ENCODE measurements at regions not wholly inside any gene's neighbourhood (a gene's known extent, or its start where the extent isn't known, plus 50 kb on each side); places are given as distances from the start of the nearest gene placed in this dataset.

DNA sequence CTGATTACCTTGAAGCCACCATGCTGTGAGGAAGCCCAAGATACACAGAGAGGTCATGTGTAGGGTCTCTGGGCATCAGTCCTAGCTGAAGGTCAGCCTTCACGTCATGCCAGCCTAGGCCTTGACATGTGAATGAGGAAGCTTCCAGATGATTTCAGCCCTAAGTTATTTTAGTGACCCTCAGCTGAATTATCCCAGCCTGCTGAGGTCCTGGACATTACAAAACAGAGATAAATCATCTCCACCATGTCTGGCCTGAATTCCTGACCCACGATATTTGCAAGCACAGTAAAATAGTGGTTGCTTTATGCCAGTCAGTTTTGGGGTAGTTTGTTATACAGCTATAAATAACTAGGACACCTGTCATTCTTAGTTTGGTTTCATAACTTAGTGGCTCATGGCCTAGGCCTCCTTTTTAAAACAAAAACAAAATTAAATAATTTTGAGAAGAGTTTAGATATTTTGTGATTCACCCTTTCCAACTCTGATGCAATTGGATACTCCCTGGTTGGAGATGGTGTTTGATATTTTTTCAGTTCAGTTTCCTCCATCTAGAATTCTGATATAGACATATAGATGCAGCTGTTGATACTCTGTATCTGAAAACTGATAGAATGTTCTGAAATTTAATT lies 571.3 kb upstream of the CLINT1 start:
- no peak for DNase-seq (ENCODE audit: low read depth)
- H3K4me3 ChIP-seq (ENCODE audit: low read depth, low read length): no peak overlapping the region
- TF ChIP-seq, protein P1, sequence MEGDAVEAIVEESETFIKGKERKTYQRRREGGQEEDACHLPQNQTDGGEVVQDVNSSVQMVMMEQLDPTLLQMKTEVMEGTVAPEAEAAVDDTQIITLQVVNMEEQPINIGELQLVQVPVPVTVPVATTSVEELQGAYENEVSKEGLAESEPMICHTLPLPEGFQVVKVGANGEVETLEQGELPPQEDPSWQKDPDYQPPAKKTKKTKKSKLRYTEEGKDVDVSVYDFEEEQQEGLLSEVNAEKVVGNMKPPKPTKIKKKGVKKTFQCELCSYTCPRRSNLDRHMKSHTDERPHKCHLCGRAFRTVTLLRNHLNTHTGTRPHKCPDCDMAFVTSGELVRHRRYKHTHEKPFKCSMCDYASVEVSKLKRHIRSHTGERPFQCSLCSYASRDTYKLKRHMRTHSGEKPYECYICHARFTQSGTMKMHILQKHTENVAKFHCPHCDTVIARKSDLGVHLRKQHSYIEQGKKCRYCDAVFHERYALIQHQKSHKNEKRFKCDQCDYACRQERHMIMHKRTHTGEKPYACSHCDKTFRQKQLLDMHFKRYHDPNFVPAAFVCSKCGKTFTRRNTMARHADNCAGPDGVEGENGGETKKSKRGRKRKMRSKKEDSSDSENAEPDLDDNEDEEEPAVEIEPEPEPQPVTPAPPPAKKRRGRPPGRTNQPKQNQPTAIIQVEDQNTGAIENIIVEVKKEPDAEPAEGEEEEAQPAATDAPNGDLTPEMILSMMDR (IDR thresholded peaks at IDR 0.05; ENCODE audit: low read depth, low read length, missing control alignments): no peak

DNA sequence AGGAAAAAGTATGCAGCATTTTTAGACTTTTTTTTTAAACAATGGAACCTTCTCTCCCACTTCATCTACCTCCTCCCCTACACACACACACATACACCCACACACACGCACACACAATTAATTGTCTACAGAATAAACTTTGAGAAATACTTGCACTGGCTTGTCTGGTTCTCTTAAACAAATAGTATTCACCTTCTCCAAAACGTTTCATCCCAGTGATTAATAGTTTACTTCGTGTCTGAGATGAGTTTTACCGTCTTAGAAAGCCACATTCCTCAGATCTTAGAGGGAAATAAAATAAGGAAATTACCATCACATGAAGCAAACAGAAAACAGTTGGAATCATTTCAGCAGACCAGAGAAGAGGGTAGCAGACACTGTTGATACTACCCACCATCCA lies 570.6 kb upstream of the CLINT1 start:
- TF ChIP-seq, protein P1 (IDR thresholded peaks at IDR 0.05; ENCODE audit: low read depth, low read length, missing control alignments): no peak
- H3K4me3 ChIP-seq (ENCODE audit: low read depth, low read length): no peak overlapping the region
- no peak for DNase-seq (ENCODE audit: low read depth)

DNA sequence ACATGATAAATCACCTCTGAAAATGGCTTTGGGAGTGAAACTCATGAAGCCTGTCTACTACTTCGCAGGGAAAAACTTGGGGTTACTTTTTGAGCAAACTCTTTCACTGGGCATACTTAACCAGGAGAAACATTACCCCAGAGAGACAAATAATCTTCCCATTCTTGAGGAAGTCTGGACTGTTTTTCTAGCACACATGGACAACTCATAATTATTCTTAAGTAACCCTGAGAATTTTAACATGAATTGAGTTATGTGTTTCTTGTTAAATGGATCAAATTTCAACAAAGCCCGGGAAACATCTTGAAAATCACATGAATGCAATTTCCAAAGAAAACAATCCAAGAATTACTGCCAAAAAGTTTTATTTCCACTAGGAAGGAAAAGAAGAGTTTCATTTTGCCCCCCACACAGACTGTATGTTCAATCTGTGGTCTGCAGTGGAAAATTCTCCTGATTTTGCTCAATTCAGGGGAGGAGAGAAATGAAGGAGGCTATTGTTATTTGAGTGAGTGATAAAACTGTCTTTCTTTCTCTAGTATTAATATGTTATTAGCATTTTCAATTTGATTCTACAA lies 564.8 kb upstream of the CLINT1 start:
- DNase-seq (ENCODE audit: low read depth): no peak
- no peak overlapping the region for H3K4me3 ChIP-seq (ENCODE audit: low read depth, low read length)
- TF ChIP-seq, protein P1 (IDR thresholded peaks at IDR 0.05; ENCODE audit: low read depth, low read length, missing control alignments): no peak

DNA sequence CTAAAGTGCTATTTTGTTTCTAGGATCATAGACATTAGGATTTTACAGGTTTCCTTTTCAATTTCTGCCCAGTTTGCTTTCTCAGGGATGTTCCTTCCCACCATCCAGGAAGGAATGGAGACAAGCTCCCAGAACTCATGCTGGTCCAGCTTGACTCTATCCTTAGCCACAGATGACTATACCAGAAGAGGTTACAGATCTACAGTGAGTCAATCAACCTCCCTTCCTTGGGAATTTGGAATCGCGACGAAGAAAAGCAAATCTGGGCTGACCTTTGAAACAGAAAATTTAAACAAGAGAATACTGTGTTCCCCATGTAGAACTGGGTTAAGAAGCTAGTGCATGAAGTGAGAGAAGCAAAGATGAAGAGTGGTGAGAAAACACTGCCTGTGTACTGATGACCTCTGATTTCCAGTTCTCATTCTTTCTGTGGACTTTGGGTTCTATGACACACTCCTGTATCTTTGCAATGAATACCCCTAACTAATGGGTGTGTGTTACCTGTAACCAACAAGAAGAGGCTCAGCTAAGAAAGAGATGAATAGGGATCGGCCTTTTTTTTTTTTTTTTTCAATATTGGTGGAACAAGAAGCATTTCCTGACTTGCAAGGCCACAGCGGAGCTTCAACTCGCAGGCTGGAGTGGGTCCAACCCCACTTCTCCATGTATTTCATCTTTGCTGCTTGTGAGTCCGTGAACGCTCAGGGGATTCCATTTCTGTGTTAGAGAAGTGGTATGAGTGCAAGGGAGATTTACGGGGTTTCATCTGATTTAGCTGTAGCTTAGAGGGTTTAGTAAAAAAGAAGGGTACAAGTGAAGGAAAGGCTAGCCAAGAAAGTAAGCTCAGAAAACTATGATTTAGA lies 563.9 kb upstream of the CLINT1 start:
- no peak for DNase-seq (ENCODE audit: low read depth)
- TF ChIP-seq, protein P1 (IDR thresholded peaks at IDR 0.05; ENCODE audit: low read depth, low read length, missing control alignments): no peak
- no peak overlapping the region for H3K4me3 ChIP-seq (ENCODE audit: low read depth, low read length)

DNA sequence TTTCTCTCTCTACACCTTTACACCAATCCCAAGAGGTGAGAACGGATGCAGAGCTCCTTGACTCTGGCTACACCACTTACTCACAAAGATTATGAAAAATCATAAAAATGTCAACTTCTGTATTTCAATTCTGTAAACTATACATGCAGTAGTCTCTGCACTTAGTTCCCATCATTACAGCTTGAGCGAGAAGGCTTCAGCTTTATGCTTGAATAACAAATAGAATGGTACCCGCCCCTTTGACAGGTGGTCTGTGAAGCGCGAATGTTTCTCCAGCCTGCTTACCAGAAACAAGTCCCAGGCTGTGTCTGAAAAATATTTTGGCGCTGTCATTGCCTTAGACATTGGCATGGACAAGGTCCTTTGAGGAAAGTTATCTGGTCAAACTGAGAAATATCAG lies 562.4 kb upstream of the CLINT1 start:
- H3K4me3 ChIP-seq (ENCODE audit: low read depth, low read length): no peak overlapping the region
- DNase-seq (ENCODE audit: low read depth): no peak
- TF ChIP-seq, protein P1 (IDR thresholded peaks at IDR 0.05; ENCODE audit: low read depth, low read length, missing control alignments): no peak

DNA sequence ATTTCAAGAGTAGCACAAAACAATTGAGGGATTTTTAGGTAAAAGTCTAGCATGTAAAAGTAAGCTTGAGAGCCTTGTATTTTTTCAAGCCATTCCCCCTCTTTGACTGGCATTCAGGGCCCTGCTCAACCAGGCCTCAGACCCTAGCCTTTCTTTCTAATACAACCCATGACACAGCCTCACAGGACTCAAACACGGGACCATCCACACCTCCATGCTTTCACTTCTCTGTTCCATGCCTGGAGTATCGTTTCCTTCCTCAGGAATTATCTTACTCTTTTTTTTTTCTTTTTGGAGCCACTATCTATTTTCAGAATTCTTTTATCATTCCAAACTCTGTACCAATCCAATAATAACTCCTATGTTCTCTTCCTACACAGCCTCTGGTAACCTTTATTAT lies 560.2 kb upstream of the CLINT1 start:
- TF ChIP-seq, protein P1 (IDR thresholded peaks at IDR 0.05; ENCODE audit: low read depth, low read length, missing control alignments): no peak
- no peak for DNase-seq (ENCODE audit: low read depth)
- H3K4me3 ChIP-seq (ENCODE audit: low read depth, low read length): no peak overlapping the region

All from GM12864 (cell line).